ENCODE measurements at regions not wholly inside any gene's neighbourhood (a gene's known extent, or its start where the extent isn't known, plus 50 kb on each side); places are given as distances from the start of the nearest gene placed in this dataset.
"Not testable (repeated sequence)": the region's sequence is repeated elsewhere in the genome, so short reads cannot be mapped to it uniquely, and the experiment has no call there.

- DNase-seq, result no peak
Measured at GRCh38 chr4:134691915-134692314, 490.3 kb upstream of the PABPC4L start.

- DNase-seq, result no peak
Measured at GRCh38 chr4:134687646-134688628, 486.3 kb upstream of the PABPC4L start.

- no peak for DNase-seq
Measured at GRCh38 chr4:134677209-134677814, 475.7 kb upstream of the PABPC4L start.

GRCh38 chr4:134668237-134668636, 466.6 kb upstream of the PABPC4L start:
- DNase-seq, result no peak

GRCh38 chr4:134666640-134667039, 465.1 kb upstream of the PABPC4L start:
- DNase-seq, result no peak

GRCh38 chr4:134665429-134665828, 463.8 kb upstream of the PABPC4L start:
- DNase-seq, result no peak

GRCh38 chr4:134663742-134664141, 462.2 kb upstream of the PABPC4L start:
- DNase-seq, result no peak

- DNase-seq, result no peak
Measured at GRCh38 chr4:134650461-134650860, 448.9 kb upstream of the PABPC4L start.

GRCh38 chr4:134645778-134646177, 444.2 kb upstream of the PABPC4L start:
- DNase-seq, result no peak

GRCh38 chr4:134636338-134637051, 434.9 kb upstream of the PABPC4L start:
- no peak for DNase-seq

- no peak for DNase-seq
Measured at GRCh38 chr4:134634301-134634700, 432.7 kb upstream of the PABPC4L start.

GRCh38 chr4:134632056-134632455, 430.5 kb upstream of the PABPC4L start:
- no peak for DNase-seq

- no peak for DNase-seq
Measured at GRCh38 chr4:134628066-134628465, 426.5 kb upstream of the PABPC4L start.

GRCh38 chr4:134627366-134627765, 425.8 kb upstream of the PABPC4L start:
- DNase-seq, result no peak

- no peak for DNase-seq
Measured at GRCh38 chr4:134624365-134624764, 422.8 kb upstream of the PABPC4L start.

GRCh38 chr4:134622626-134623575, 421.3 kb upstream of the PABPC4L start:
- DNase-seq, result not testable (repeated sequence)

- DNase-seq, result no peak
Measured at GRCh38 chr4:134622199-134622598, 420.6 kb upstream of the PABPC4L start.

- DNase-seq, result not testable (repeated sequence)
Measured at GRCh38 chr4:134621715-134622114, 420.1 kb upstream of the PABPC4L start.

GRCh38 chr4:134610956-134611355, 409.4 kb upstream of the PABPC4L start:
- DNase-seq, result no peak

GRCh38 chr4:134610172-134610571, 408.6 kb upstream of the PABPC4L start:
- no peak for DNase-seq

GRCh38 chr4:134601706-134602105, 400.1 kb upstream of the PABPC4L start:
- no peak for DNase-seq

- DNase-seq, result no peak
Measured at GRCh38 chr4:134591326-134591725, 389.7 kb upstream of the PABPC4L start.

Measured in NCI-H1105 (cell line).